Erythroblast (primary cell): ENCODE measurements at regions not wholly inside any gene's neighbourhood (a gene's known extent, or its start where the extent isn't known, plus 50 kb on each side); places are given as distances from the start of the nearest gene placed in this dataset.

Source experiments
- DNase-seq, 2 experiments: peaks; one replicate each; lab custom pipeline; 2025; lab: John Stamatoyannopoulos, UW
- GATA1 ChIP-seq: IDR thresholded peaks from 2 replicates; pipeline ENCODE4 v1.6.1; 2011; ENCODE audit warnings: low read depth, mild to moderate bottlenecking, control low read depth, low read length, moderate library complexity
- POLR2A ChIP-seq: IDR thresholded peaks from 2 replicates; pipeline ENCODE4 v1.6.1; 2011; ENCODE audit warnings: mild to moderate bottlenecking, low read length

GRCh38 chr19:30672926-30673325 lies 300.7 kb downstream of the ZNF536 start:
- TF ChIP-seq POLR2A (no peak), GATA1 (no peak)
- DNase-seq, result no peak

- DNase-seq, result no peak
- TF ChIP-seq GATA1, result no peak
- TF ChIP-seq POLR2A, result no peak
Measured at GRCh38 chr19:30671622-30672051, 299.5 kb downstream of the ZNF536 start.

- DNase-seq, result no peak
- no peak for TF ChIP-seq POLR2A
- TF ChIP-seq GATA1, result no peak
Measured at GRCh38 chr19:30671367-30671619, 299.1 kb downstream of the ZNF536 start.

- TF ChIP-seq POLR2A, result no peak
- no peak for TF ChIP-seq GATA1
- DNase-seq, result no peak
Measured at GRCh38 chr19:30670562-30671366, 298.6 kb downstream of the ZNF536 start.

- DNase-seq, result no peak
- no peak for TF ChIP-seq POLR2A
- no peak for TF ChIP-seq GATA1
Measured at GRCh38 chr19:30670011-30670329, 297.8 kb downstream of the ZNF536 start.

GRCh38 chr19:30669329-30670010 lies 297.3 kb downstream of the ZNF536 start:
- TF ChIP-seq POLR2A, result no peak
- TF ChIP-seq GATA1, result no peak
- peak; percentile 19 to 62 for DNase-seq

- no peak for DNase-seq
- TF ChIP-seq POLR2A, result no peak
- no peak for TF ChIP-seq GATA1
Measured at GRCh38 chr19:30668521-30669155, 296.5 kb downstream of the ZNF536 start.

GRCh38 chr19:30667746-30668145 lies 295.6 kb downstream of the ZNF536 start:
- DNase-seq, result no peak
- no peak for TF ChIP-seq POLR2A
- TF ChIP-seq GATA1, result no peak

- TF ChIP-seq POLR2A, result no peak
- TF ChIP-seq GATA1, result no peak
- DNase-seq, result no peak
Measured at GRCh38 chr19:30667227-30667626, 295.0 kb downstream of the ZNF536 start.

- peak in 1 of 2 experiments; percentile 44 for DNase-seq
- TF ChIP-seq GATA1 (no peak), POLR2A (no peak)
Measured at GRCh38 chr19:30666301-30666803, 294.2 kb downstream of the ZNF536 start.

GRCh38 chr19:30665449-30665848 lies 293.3 kb downstream of the ZNF536 start:
- DNase-seq, result no peak
- no peak for TF ChIP-seq POLR2A
- TF ChIP-seq GATA1, result no peak

- no peak for DNase-seq
- no peak for TF ChIP-seq POLR2A
- TF ChIP-seq GATA1, result no peak
Measured at GRCh38 chr19:30663611-30664174, 291.5 kb downstream of the ZNF536 start.

- no peak for TF ChIP-seq POLR2A
- no peak for TF ChIP-seq GATA1
- DNase-seq, result no peak
Measured at GRCh38 chr19:30662211-30662861, 290.2 kb downstream of the ZNF536 start.

- no peak for TF ChIP-seq POLR2A
- TF ChIP-seq GATA1, result no peak
- DNase-seq, result no peak
Measured at GRCh38 chr19:30659638-30660037, 287.5 kb downstream of the ZNF536 start.
